Stimulated activated CD4-positive, alpha-beta T cell treated with anti-CD3 and anti-CD28 coated beads, Interleukin-2, amount 100 ng/mL, for 24 hours (primary cell): ENCODE measurements at regions not wholly inside any gene's neighbourhood (a gene's known extent, or its start where the extent isn't known, plus 50 kb on each side); places are given as distances from the start of the nearest gene placed in this dataset.

Source experiments
- DNase-seq, 2 donors: peaks; one replicate each; pipeline ENCODE4 v3.0.0-alpha.2; 2020

- no peak for DNase-seq
Observed at GRCh38 chr6:108734271-108734922, 113.8 kb upstream of the ARMC2 start.

- no peak for DNase-seq
Observed at GRCh38 chr6:108735310-108736001, 112.8 kb upstream of the ARMC2 start.

- DNase-seq: no peak
Observed at GRCh38 chr6:108736002-108736361, 112.2 kb upstream of the ARMC2 start.

- DNase-seq: no peak
Observed at GRCh38 chr6:108736832-108737231, 111.4 kb upstream of the ARMC2 start.

GRCh38 chr6:108737594-108738546, 110.4 kb upstream of the ARMC2 start:
- DNase-seq: peak; percentile 40 to 41

- DNase-seq: no peak
Observed at GRCh38 chr6:108738684-108739416, 109.4 kb upstream of the ARMC2 start.

GRCh38 chr6:108739496-108740330, 108.5 kb upstream of the ARMC2 start:
- DNase-seq: no peak

GRCh38 chr6:108741331-108741989, 106.8 kb upstream of the ARMC2 start:
- no peak for DNase-seq

- DNase-seq: no peak
Observed at GRCh38 chr6:108742041-108742440, 106.2 kb upstream of the ARMC2 start.

GRCh38 chr6:108744244-108744972, 103.8 kb upstream of the ARMC2 start:
- no peak for DNase-seq

GRCh38 chr6:108744996-108745395, 103.2 kb upstream of the ARMC2 start:
- DNase-seq: no peak

- DNase-seq: no peak
Observed at GRCh38 chr6:108745664-108746336, 102.4 kb upstream of the ARMC2 start.

- DNase-seq: no peak
Observed at GRCh38 chr6:108746366-108746765, 101.9 kb upstream of the ARMC2 start.

- no peak for DNase-seq
Observed at GRCh38 chr6:108746836-108747575, 101.2 kb upstream of the ARMC2 start.

- no peak for DNase-seq
Observed at GRCh38 chr6:108748055-108748454, 100.2 kb upstream of the ARMC2 start.

GRCh38 chr6:108748959-108749358, 99.3 kb upstream of the ARMC2 start:
- DNase-seq: no peak

- DNase-seq: no peak
Observed at GRCh38 chr6:108750801-108751200, 97.4 kb upstream of the ARMC2 start.

- DNase-seq: no peak
Observed at GRCh38 chr6:108751282-108751681, 96.9 kb upstream of the ARMC2 start.
